Eye (tissue), 1 donor: ENCODE measurements at regions not wholly inside any gene's neighbourhood (a gene's known extent, or its start where the extent isn't known, plus 50 kb on each side); places are given as distances from the start of the nearest gene placed in this dataset.

Experiments
- DNase-seq: peaks from one replicate; pipeline ENCODE4 v3.0.0-alpha.2; 2015

- DNase-seq = no peak
Observed at GRCh38 chr5:10173716-10174115, 76.0 kb downstream of the ATPSCKMT start.

GRCh38 chr5:10172247-10172646, 77.4 kb downstream of the ATPSCKMT start:
- DNase-seq = no peak

DNA sequence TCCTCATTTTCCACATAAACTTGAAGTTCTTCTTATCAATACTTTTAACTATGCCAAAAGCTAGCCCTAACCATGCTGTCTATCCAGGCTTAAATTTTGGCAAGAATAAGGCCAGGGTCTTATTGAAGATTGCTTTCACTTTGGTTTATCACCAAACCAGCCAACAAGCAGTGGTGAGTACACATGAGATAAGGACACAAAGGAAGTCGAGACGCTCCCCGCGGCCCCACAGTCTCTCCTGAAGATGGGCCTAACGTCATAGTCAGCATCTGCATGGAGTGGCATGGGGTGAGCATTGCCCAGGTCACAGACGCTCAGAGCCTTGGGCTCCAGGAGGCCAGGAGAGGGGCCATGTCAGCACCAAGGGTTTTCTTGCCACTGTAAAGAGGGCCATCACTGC, 80.3 kb downstream of the ATPSCKMT start:
- no peak for DNase-seq

DNA sequence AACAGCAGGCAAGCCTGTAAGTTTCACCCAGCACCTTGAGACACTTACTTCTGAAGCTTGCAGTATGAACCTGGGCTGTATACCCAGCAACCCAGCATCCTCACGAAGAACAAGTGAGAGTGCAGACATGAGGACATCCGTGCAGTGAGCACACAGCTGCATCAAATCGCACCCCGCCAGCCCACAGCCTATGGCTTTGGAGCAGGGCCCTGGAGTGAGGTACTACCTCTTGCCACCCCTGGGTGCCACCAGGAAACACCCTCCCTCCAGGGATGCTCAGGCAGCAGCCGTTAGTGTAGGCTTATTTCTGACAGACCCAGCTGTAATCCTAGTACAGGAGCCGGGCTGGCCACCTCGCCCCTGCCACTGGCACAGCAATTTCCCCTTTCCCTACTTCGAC, 81.4 kb downstream of the ATPSCKMT start:
- DNase-seq = no peak

- no peak for DNase-seq
Observed at GRCh38 chr5:10167806-10168205, 81.9 kb downstream of the ATPSCKMT start.

GRCh38 chr5:10166392-10166791, 83.3 kb downstream of the ATPSCKMT start:
- no peak for DNase-seq

GRCh38 chr5:10162468-10162867, 87.2 kb downstream of the ATPSCKMT start:
- DNase-seq = no peak

DNA sequence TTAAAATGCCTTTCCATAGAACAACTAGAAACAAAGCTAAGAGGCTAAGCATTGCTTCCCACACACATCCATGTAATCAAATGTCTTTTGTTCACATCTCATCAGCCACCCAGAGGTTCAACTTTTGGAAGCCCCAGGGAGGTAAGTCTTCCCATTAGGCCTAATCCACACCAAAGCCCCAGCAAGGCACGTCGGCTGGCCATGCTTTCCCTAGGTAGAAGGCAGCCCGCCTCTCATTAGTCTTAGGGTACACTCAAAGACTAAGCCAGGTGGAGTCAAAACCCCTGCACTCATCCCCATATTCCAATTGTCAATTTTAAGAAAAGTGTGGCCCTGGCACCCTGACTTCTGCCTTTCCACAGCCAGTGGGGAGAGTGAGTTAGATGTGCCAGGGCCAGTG, 87.9 kb downstream of the ATPSCKMT start:
- DNase-seq = no peak

GRCh38 chr5:10160241-10160640, 89.4 kb downstream of the ATPSCKMT start:
- no peak for DNase-seq

- no peak for DNase-seq
Observed at GRCh38 chr5:10158886-10159285, 90.8 kb downstream of the ATPSCKMT start.

DNA sequence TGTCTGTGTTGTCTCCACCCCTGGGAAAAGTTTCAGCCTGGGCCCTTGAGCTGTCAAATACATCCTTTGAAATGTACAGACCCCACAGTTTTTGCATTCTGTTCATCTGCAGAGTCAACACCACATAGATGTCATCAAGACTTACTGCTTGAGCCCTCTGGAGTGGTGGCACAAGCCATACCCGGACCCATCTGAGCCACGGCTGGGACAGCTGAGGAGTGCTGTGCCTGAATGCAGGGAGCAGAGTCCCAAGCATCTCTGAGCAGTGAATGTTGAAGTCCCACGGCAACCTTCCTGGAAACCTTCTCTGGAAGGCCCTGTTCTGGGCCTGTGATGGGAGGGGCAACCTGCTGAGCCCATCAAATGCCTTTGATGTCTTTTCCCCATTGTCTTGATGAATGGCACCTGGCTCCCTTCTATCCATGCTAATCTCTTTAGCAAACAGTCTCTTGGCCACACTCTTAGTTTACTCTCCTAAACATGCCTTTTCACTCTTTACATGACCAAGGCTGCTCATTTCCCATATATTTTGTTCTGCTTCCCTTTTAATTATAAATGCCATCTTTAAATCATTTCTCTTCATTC, 92.5 kb downstream of the ATPSCKMT start:
- no peak for DNase-seq

DNA sequence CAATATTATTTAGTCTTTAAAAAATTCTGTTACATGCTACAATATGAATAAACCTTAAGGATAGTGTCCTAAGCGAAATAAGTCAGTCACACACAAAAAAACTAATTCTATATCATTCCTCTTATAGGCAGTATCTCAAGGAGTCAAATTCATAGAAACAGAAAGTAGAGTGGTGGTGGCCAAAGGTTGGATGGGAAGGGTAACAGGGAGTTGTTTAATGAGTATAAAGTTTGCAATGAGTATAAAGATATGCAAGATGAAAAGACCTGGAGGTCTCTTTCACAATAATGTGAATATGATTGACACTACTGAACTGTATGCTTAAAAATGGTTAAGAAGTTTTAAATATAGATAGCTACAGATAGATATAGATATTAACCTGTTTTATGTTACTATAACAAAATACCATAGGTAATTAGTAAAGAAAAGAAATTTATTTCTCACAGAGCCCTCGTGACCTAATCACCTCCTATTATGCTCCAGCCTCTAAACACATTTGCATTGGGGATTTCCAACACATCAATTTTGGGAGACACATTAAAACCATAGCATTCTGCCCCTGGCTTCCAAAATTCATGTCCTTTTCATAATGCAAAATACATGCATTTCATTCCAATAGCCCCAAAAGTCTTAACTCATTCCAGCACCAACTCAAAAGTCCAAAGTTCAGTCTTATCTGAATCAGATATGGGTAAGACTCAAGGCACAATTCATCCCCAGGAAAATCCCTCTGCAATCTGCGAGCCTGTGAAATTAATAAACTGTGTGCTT, 93.6 kb downstream of the ATPSCKMT start:
- DNase-seq = no peak

GRCh38 chr5:10153808-10154537, 95.7 kb downstream of the ATPSCKMT start:
- peak; percentile 6 for DNase-seq

- DNase-seq = no peak
Observed at GRCh38 chr5:10153394-10153793, 96.3 kb downstream of the ATPSCKMT start.

- no peak for DNase-seq
Observed at GRCh38 chr5:10151656-10152055, 98.0 kb downstream of the ATPSCKMT start.

DNA sequence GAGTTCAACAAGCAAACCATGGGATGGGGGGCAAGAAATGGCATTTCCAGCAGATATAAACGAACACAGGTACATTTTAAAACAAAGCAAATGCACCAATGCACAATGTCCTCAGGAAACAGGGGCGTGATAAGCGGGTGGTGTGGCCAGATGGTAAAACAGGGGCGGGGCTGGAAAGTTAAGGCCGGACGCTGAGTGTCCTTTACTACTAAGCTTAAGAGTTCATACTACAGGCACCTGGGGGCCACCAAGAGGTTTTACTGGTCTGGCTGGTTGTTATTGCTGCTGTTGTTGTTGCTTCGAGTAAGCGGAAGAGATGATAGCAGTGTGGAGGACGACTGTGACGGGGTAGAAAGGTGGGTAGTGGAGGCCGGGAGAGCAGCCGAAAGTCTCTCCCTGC, 99.8 kb downstream of the ATPSCKMT start:
- DNase-seq = no peak

GRCh38 chr5:10145923-10146401, 103.7 kb downstream of the ATPSCKMT start:
- DNase-seq = peak; percentile 52

DNA sequence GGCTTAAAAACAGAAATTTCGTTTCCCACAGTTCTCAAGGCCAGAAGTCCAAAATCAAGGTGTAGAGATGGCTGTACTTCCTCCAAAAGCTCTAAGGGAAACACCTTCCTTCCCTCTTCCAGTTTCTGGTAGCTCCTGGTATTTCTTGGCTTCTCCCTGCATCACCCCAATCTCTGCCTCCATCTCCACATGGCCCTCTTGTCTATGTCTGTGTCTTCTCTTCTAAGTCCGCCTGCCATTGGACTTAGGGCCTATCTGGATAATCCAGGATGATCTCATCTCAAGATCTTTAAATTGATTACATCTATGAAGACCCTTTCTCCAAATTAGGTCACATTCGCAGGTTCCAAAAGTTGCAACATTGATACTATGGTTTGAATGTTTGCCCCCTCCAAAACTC, 105.6 kb downstream of the ATPSCKMT start:
- DNase-seq = no peak

- no peak for DNase-seq
Observed at GRCh38 chr5:10140195-10140973, 109.3 kb downstream of the ATPSCKMT start.

GRCh38 chr5:10138395-10139057, 111.2 kb downstream of the ATPSCKMT start:
- no peak for DNase-seq

DNA sequence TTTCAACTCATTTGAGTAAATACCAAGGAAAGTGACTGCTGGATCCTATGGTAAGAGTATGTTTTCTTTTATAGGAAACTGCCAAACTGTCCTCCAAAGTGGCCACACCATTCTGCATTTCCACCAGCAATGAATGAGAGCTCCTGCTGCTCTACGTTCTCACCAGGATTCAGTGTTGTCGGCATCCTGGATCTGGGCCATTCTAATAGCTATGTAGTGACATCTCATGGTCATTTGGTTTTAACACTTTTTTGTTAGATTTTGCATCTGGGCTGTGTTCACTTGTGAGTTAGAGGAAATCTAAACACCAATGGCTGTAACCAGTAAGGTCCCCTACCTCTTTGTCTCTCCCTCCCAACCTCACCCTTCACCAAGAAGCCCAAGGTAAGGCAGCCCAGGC, 115.9 kb downstream of the ATPSCKMT start:
- DNase-seq = no peak

GRCh38 chr5:10130881-10131280, 118.8 kb downstream of the ATPSCKMT start:
- DNase-seq = no peak

DNA sequence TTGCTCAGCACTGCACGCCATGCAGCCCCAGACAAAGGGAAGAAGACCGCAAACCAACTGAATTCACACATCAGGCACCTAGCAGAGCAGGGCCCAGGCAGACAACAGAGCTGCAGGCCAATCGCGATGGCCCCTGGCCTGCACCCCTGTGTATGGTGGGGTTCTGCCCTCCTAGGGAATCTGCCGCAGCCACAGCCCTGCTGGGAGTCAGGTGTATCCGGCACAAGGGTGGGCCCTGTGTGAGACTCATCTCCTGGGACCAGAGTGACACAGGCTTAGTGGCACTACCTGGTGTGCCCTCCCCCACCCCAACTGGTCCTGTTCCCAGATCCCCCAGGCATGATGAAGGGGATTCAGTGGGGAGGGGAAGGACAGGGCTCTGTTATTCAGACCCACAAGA, 122.8 kb downstream of the ATPSCKMT start:
- no peak for DNase-seq
